SK-N-MC (cell line): ENCODE measurements at regions not wholly inside any gene's neighbourhood (a gene's known extent, or its start where the extent isn't known, plus 50 kb on each side); places are given as distances from the start of the nearest gene placed in this dataset.

ENCODE experiments used
- EZH2 ChIP-seq: fragments of 200-600 bp; sonication (generic); IDR thresholded peaks from one replicate; pipeline ENCODE4 v1.6.1; 2017; ENCODE audit warnings: antibody characterized with exemption
- POLR2AphosphoS5 ChIP-seq: IDR thresholded peaks from 2 replicates; pipeline ENCODE4 v1.6.1; 2012; ENCODE audit warnings: mild to moderate bottlenecking, low read depth, low read length, borderline replicate concordance

DNA sequence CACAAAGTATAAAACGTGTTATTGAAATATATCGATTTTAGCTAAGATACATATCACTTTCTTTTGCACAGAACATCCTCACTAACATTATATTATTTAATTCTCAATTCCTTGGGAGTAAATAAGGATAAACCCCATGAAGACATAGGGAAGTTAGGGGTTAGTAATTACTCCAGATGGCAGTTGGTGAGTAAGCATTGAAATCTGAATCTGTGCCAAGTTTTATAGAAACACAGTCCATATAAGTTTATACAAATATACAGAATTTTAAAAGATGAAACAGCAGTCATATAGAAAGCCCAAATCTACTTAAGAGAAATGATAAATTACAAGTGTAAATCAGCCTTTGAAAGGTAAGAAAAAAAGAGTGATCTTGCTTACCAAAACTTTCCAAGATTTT lies 200.4 kb upstream of the SYT10 start:
- TF ChIP-seq POLR2AphosphoS5 = no peak
- TF ChIP-seq EZH2 = no peak
